Osteoblast (primary cell): ENCODE measurements at regions not wholly inside any gene's neighbourhood (a gene's known extent, or its start where the extent isn't known, plus 50 kb on each side); places are given as distances from the start of the nearest gene placed in this dataset.

Source experiments
- DNase-seq: peaks from one replicate; pipeline ENCODE4 v3.0.0; 2011; ENCODE audit warnings: low spot score, mixed read lengths; ENCODE audit not compliant: insufficient read length; ENCODE audit errors: missing footprints
- H2AFZ ChIP-seq: 2 replicates; pipeline ENCODE4 v1.6.0; 2011; ENCODE audit warnings: mild to moderate bottlenecking, low read length
- H3K27ac ChIP-seq: 2 replicates; pipeline ENCODE4 v1.5.1; 2011; ENCODE audit warnings: mild to moderate bottlenecking, low read depth, low read length, moderate library complexity
- H3K27me3 ChIP-seq: 2 replicates; pipeline ENCODE4 v1.6.0; 2012; ENCODE audit warnings: mild to moderate bottlenecking, control low read depth, inconsistent platforms, low read length, moderate library complexity; ENCODE audit not compliant: insufficient read depth
- H3K36me3 ChIP-seq: 2 replicates; pipeline ENCODE4 v1.5.1; 2011; ENCODE audit warnings: mild to moderate bottlenecking, low read length, control low read depth, moderate library complexity; ENCODE audit not compliant: insufficient read depth
- H3K4me1 ChIP-seq: 2 replicates; pipeline ENCODE4 v1.5.1; 2011; ENCODE audit warnings: mild to moderate bottlenecking, low read length, control low read depth, moderate library complexity; ENCODE audit not compliant: insufficient read depth
- H3K4me2 ChIP-seq: 2 replicates; pipeline ENCODE4 v1.6.0; 2011; ENCODE audit warnings: mild to moderate bottlenecking, low read length; ENCODE audit not compliant: insufficient read depth
- H3K4me3 ChIP-seq: fragments of 200-600 bp; sonication (generic); 3 replicates; pipeline ENCODE4 v1.5.1; 2012; ENCODE audit warnings: mild to moderate bottlenecking, low read length, inconsistent platforms; ENCODE audit not compliant: insufficient read depth
- H3K79me2 ChIP-seq: 2 replicates; pipeline ENCODE4 v1.6.0; 2012; ENCODE audit warnings: mild to moderate bottlenecking, low read length, control low read depth, inconsistent platforms; ENCODE audit not compliant: insufficient read depth
- H3K9me3 ChIP-seq: 2 replicates; pipeline ENCODE4 v1.5.1; 2011; ENCODE audit warnings: low read depth, low read length, control low read depth
- H4K20me1 ChIP-seq: 2 replicates; pipeline ENCODE4 v1.6.0; 2012; ENCODE audit warnings: mild to moderate bottlenecking, low read length, control low read depth; ENCODE audit not compliant: insufficient read depth
- CTCF ChIP-seq: IDR thresholded peaks from 2 replicates; pipeline ENCODE4 v1.5.1; 2011; ENCODE audit warnings: mild to moderate bottlenecking, low read depth, low read length, moderate library complexity; ENCODE audit errors: extremely low read depth

GRCh38 chr6:12232821-12233220, 57.3 kb upstream of the EDN1 start:
- Histone ChIP-seq H3K27me3 (no peaks in the 10 kb centered on the region), H3K4me1 (peaks cover 16% of the 10 kb centered on the region), H3K4me2 (peak overlapping the region; percentile 38), H2AFZ (no peak overlapping the region), H3K36me3 (no peaks in the 10 kb centered on the region), H3K27ac (peak overlapping the region; percentile 60), H3K9me3 (no peaks in the 10 kb centered on the region), H3K79me2 (no peaks in the 10 kb centered on the region), H4K20me1 (no peaks in the 10 kb centered on the region), H3K4me3 (no peak overlapping the region)
- no peak for TF ChIP-seq CTCF
- DNase-seq: no peak

GRCh38 chr6:12233693-12234571, 56.2 kb upstream of the EDN1 start:
- H3K27ac ChIP-seq: peak overlapping the region; percentile 60

GRCh38 chr6:12235341-12235740, 54.8 kb upstream of the EDN1 start:
- TF ChIP-seq CTCF: no peak
- no peak overlapping the region for H3K4me3 ChIP-seq
- H3K36me3 ChIP-seq: no peaks in the 10 kb centered on the region
- H4K20me1 ChIP-seq: no peaks in the 10 kb centered on the region
- no peak overlapping the region for H3K4me2 ChIP-seq
- H3K27me3 ChIP-seq: no peaks in the 10 kb centered on the region
- no peaks in the 10 kb centered on the region for H3K79me2 ChIP-seq
- H3K27ac ChIP-seq: no peak overlapping the region
- H2AFZ ChIP-seq: no peak overlapping the region
- peaks cover 16% of the 10 kb centered on the region for H3K4me1 ChIP-seq
- H3K9me3 ChIP-seq: no peaks in the 10 kb centered on the region
- DNase-seq: no peak

More at GRCh38 chr6:12233693-12234571, 56.2 kb upstream of the EDN1 start:
- DNase-seq: peak; percentile 79
- Histone ChIP-seq H3K4me2 (peak overlapping the region; percentile 59), H3K79me2 (no peaks in the 10 kb centered on the region), H3K9me3 (no peaks in the 10 kb centered on the region), H3K4me3 (peak overlapping the region; percentile 13), H2AFZ (no peak overlapping the region), H4K20me1 (no peaks in the 10 kb centered on the region), H3K36me3 (no peaks in the 10 kb centered on the region), H3K4me1 (peaks cover 16% of the 10 kb centered on the region), H3K27me3 (no peaks in the 10 kb centered on the region)
- peak; percentile 88 for TF ChIP-seq CTCF

- Histone ChIP-seq H3K79me2 (no peaks in the 10 kb centered on the region), H3K4me1 (peaks cover 8% of the 10 kb centered on the region), H3K4me3 (no peak overlapping the region), H3K36me3 (no peaks in the 10 kb centered on the region), H4K20me1 (no peaks in the 10 kb centered on the region), H3K9me3 (no peaks in the 10 kb centered on the region), H3K27ac (no peak overlapping the region), H3K4me2 (no peak overlapping the region), H3K27me3 (no peaks in the 10 kb centered on the region), H2AFZ (no peak overlapping the region)
- DNase-seq: peak; percentile 26
- TF ChIP-seq CTCF: no peak
Observed at GRCh38 chr6:12238219-12238618, 51.9 kb upstream of the EDN1 start.
